Retinal pigment epithelial cell (primary cell): ENCODE measurements at regions not wholly inside any gene's neighbourhood (a gene's known extent, or its start where the extent isn't known, plus 50 kb on each side); places are given as distances from the start of the nearest gene placed in this dataset.
"Not testable (repeated sequence)": the region's sequence is repeated elsewhere in the genome, so short reads cannot be mapped to it uniquely, and the experiment has no call there.

ENCODE experiments used
- DNase-seq: peaks from one replicate; pipeline ENCODE4 v3.0.0-alpha.2; 2010; ENCODE audit warnings: low read depth
- H3K4me3 ChIP-seq: 2 replicates; pipeline ENCODE4 v1.5.1; 2011; ENCODE audit warnings: mild to moderate bottlenecking, low read length, control low read depth, moderate library complexity
- TF ChIP-seq, protein P1 (sequence below): conservative IDR thresholded peaks from 2 replicates; pipeline ENCODE4 v1.5.1; 2011; ENCODE audit warnings: low read depth, low read length, control low read depth, inconsistent platforms

DNA sequence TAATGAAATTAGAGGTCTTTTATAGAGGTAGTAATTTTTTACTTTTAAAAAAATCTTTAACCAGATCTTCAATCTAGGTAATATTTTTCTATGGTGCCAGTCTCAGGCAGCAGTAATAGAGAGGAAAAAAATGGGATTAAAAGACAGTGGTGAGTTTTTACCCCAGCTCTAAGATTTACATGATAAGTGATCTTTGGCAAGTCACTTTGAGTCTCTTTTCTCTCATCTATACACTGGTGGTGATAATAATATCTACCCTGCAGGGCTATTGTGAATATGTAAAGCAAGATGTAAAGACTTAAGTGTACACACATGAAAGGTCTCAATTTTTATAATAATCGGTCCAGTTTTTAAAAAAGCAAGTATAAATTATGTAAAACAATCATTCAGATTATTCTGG, 786.2 kb upstream of the POU3F4 start:
- H3K4me3 ChIP-seq, result no peak overlapping the region
- no peak for DNase-seq
- TF ChIP-seq, protein P1, sequence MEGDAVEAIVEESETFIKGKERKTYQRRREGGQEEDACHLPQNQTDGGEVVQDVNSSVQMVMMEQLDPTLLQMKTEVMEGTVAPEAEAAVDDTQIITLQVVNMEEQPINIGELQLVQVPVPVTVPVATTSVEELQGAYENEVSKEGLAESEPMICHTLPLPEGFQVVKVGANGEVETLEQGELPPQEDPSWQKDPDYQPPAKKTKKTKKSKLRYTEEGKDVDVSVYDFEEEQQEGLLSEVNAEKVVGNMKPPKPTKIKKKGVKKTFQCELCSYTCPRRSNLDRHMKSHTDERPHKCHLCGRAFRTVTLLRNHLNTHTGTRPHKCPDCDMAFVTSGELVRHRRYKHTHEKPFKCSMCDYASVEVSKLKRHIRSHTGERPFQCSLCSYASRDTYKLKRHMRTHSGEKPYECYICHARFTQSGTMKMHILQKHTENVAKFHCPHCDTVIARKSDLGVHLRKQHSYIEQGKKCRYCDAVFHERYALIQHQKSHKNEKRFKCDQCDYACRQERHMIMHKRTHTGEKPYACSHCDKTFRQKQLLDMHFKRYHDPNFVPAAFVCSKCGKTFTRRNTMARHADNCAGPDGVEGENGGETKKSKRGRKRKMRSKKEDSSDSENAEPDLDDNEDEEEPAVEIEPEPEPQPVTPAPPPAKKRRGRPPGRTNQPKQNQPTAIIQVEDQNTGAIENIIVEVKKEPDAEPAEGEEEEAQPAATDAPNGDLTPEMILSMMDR, result no peak

DNA sequence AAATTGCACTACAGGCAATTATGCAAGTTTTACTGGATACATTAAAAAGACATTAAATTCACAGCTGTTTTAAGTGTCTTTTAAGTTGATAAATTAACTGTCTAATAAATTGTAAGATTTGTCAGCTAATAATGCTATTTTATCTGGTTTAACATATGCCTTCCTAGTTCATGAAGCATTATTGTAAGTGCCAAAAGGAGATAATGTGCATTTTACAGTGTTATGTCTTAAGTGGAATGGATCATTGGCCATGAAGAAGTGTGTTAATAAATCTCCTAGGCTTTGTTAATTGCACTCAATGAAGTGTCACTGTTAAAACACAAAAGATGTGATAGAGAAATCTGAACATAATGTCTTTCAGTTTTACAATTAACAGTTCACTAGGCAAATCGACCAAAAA, 784.3 kb upstream of the POU3F4 start:
- no peak overlapping the region for H3K4me3 ChIP-seq
- no peak for DNase-seq
- TF ChIP-seq, protein P1, result no peak

DNA sequence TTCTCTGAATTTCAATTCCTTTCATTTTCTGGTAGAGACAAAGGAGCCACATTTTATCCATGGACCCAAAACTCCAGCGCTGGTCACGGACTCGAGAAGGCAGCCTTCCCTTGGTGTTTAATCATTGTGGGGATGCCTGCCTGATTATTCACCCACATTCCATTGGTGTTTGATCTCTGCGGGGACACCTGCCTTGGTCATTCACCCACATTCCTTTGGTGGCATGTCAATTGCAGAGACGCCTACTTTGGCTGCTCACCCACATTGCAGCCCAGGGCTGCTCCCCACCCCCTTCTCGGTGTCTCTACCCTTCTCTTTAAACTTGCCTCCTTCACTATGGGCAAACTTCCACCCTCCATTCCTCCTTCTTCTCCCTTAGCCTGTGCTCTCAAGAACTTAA, 780.7 kb upstream of the POU3F4 start:
- H3K4me3 ChIP-seq, DNase-seq: not testable (repeated sequence)

DNA sequence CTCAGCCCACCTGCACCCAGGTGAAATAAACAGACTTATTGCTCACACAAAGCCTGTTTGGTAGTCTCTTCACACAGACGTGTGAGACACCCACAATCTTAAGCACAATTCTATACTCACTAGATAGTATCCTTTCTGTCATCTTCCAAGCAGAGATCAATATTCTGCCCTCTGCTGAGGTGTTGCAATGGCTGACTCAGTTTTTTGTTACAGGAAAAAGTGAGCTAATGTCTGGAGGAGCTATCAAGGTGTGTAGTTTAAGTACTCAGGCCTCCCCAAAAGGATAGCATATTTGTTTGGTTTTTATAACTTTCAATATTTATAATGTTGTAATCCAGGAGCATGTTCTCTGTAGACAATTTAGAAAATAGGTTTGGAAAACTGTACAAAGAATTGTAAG, 775.2 kb upstream of the POU3F4 start:
- TF ChIP-seq, protein P1, result no peak
- DNase-seq, result no peak
- no peak overlapping the region for H3K4me3 ChIP-seq

DNA sequence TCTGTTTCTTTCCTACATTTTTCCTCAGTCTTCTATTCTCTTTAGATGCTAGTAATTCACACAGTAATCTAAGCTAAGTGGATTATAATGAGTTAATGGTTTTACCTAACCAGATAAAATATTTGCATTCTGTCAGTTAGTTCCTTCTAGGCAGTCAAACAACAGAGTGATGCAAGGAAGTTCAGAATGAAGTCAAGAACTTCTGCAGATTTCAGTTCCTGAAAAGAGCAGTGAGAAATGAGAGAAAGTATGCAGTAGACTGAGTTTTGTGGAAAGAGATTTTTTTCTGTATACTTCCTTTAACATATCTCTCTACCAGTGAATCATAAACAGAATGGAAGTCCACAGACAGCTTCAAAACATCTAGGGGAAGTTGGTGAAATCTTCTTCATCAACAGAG, 774.0 kb upstream of the POU3F4 start:
- DNase-seq, result no peak
- H3K4me3 ChIP-seq, result no peak overlapping the region
- TF ChIP-seq, protein P1, result no peak

DNA sequence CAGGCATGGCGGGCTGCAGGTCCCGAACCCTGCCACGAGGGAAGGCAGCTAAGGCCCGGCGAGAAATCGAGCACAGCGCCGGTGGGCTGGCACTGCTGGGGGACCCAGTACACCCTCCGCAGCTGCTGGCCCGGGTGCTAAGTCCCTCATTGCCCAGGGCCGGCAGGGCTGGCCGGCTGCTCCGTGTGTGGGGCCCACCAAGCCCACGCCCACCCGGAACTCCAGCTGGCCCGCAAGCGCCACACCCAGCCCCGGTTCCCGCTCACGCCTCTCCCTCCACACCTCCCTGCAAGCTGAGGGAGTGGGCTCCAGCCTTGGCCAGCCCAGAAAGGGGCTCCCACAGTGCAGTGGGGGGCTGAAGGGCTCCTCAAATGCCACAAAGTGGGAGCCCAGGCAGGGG, 769.8 kb upstream of the POU3F4 start:
- not testable (repeated sequence) for H3K4me3 ChIP-seq, DNase-seq

DNA sequence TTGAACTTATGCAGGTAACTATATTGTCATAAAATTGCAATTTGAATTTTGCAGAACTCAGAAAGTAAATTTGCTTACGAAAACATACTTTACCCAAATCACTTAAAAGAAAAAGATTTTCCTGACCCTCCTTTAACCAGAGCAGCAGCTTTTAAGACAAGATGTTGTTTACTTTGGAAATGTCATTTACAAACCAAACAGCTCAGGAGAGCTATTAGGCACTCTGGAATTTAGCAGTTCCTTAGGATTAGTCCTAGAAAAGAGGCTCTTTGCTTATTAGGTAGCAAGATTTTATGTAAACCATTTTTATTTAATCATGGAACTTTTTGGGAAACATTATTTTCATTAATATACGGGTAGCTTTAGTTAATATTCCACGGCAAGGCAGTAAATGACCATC, 765.7 kb upstream of the POU3F4 start:
- no peak overlapping the region for H3K4me3 ChIP-seq
- TF ChIP-seq, protein P1, result no peak
- DNase-seq, result no peak

DNA sequence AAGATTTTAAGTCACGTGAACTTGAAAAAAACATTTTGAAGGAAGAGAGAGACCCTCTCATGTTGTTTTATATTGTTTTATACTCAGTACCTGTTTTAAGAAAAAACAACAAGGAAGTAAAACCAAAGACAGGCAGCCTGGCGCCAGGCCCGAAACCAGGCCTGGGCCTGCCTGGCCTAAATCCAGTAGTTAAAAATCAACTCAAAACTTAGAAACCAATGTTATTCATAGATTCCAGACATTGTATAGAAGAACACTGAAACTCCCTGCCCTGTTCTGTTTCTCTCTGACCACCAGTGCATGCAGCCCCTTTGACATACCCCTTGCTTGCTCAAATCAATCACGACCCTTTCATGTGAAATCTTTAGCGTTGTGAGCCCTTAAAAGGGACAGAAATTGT, 762.4 kb upstream of the POU3F4 start:
- H3K4me3 ChIP-seq, DNase-seq: not testable (repeated sequence)

DNA sequence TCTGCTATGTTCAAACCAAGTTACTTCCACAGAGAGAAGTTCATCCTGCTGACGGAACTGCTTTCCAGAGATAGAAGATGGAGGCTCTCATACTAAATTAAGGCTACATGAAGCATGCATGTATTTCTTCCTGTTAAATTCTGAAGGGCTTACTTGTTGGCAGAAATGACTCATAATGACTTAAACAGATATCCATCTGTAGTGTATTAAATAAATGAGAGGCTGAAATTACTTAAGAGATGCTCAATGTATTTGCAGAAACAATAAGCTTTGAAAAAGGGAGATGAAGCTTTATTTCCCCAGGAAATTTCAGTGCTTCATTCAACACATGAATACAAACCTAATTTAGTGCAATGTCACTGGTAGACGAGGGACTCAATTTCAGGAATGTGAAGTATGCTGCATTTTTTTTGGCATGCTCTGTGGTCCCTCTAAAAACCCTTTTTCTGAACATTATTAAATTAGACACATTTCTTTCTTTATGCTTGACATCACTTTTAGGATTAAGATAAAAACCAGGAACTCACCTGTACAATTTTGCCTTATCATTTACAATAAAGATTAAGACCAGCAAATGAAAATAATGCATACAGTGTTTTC, 759.1 kb upstream of the POU3F4 start:
- H3K4me3 ChIP-seq, result no peak overlapping the region
- no peak for DNase-seq
- TF ChIP-seq, protein P1, result no peak
